ENCODE measurements at regions not wholly inside any gene's neighbourhood (a gene's known extent, or its start where the extent isn't known, plus 50 kb on each side); places are given as distances from the start of the nearest gene placed in this dataset.

DNA sequence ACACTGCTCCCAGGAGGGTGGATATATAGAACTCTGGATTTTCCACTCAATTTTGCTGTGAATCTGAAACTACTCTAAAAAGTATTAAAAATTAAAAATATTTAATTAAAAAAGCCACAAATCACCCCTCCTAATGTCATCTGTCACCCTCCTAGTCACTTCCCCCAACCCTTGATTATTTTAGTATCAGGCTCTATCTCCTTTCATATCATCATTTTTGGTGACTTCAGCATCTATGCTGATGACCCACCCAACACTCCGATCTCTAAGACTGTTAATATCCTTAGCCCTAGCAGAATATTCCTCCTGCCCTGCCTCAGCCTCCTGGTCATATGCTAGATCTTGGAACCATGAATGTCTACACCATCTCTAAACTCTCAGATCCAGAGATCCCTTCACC is 128.3 kb upstream of the SLC1A4 start:
- intact Hi-C loops (cut with micrococcal nuclease), result loop anchor here (5.0 kb wide), 2 partner anchors 94 to 109 kb away; no protein-coding TSS in a partner anchor
- Mint-ChIP-seq H3K4me3 (no peak overlapping the region), H3K27ac (no peak overlapping the region), H3K4me1 (ENCODE audit: low read depth) (no peaks in the 10 kb centered on the region), H3K9me3 (no peaks in the 10 kb centered on the region), H3K27me3 (peaks cover 7% of the 10 kb centered on the region), H3K36me3 (no peaks in the 10 kb centered on the region)
- POLR2A ChIA-PET, result no interaction called here
- no peak for DNase-seq
- CTCF ChIA-PET, result interaction anchor here (1.3 to 1.4 kb wide), 2 partner anchors 10 to 110 kb away, joined by 3 to 4 read pairs; no protein-coding TSS in a partner anchor

DNA sequence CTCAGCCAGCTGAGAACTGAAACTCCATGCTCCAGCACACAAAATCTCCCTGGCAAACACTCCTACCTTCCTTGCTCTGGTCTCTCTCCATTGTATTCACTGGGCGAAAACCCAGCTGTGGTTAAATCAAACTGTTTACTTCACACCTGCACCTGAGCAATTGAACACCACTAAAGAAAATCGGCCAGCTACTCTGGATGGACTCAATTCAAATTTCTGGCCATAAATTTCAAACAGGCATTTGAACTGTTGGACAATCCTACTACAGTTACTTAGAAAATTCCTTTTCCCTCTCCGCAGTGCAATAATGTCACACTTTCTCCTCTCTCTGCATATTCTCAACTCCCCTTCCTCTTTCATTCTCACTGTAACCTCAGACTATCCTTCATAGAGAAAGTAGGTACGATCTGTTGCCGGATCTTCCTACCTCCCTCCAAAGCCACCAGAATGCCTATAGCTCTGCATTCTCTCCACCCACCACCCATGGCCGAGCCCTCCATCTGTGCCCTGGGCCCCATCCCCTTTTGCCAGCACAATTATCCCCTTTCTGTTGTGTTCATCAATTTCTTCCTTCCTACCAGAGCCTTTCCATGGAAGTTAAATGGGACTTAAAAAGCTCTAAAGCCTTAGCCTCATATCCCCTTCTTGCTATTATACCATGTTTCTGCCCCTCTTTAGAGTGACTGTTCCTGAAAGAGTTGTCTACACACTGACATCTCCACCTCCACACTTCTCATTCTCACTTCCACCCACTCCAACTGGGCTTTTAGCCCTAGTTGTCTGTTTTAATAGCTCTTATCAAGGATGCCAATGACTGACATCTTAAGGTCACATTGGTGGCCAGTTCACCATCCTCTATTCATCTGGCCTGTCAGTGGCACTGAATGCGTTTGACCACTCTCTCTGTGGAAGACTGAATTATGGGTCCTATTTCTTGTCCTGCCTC is 127.5 kb upstream of the SLC1A4 start:
- Mint-ChIP-seq H3K36me3 (no peaks in the 10 kb centered on the region), H3K4me3 (no peak overlapping the region), H3K27me3 (peaks cover 11% of the 10 kb centered on the region), H3K4me1 (ENCODE audit: low read depth) (no peaks in the 10 kb centered on the region), H3K9me3 (no peaks in the 10 kb centered on the region), H3K27ac (no peak overlapping the region)
- intact Hi-C loops (cut with micrococcal nuclease), result loop anchor here (5.0 kb wide), 2 partner anchors 94 to 109 kb away; no protein-coding TSS in a partner anchor
- ChIA-PET CTCF (interaction anchor here (1.0 to 1.8 kb wide), 5 partner anchors 11 to 275 kb away, joined by 3 to 7 read pairs (median 4); no protein-coding TSS in a partner anchor), POLR2A (no interaction called here)
- no peak for DNase-seq

DNA sequence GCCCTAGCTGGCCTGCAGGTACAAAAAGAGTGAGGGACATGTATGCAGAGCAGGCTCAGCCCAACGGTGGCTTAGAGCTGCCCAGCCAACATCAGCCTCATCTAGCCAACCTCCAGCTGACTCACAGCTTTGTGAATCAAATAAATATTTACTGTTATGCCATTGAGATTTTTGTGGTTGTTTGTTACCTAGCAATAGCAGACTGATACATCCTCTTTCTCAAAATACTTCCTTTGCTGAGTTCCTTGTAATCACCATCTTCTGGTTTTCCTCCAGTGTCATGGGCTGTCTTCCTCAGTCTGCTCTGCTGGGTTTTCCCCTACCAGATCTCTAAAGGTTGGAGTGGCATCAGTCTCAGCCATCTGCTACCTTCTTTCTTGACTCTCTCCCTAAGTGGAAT is 126.6 kb upstream of the SLC1A4 start:
- H3K27me3 Mint-ChIP-seq, result peaks cover 12% of the 10 kb centered on the region
- no peaks in the 10 kb centered on the region for H3K36me3 Mint-ChIP-seq
- no peak overlapping the region for H3K4me3 Mint-ChIP-seq
- DNase-seq, result no peak
- H3K9me3 Mint-ChIP-seq, result no peaks in the 10 kb centered on the region
- intact Hi-C loops (cut with micrococcal nuclease), result loop anchor here (5.0 kb wide), 2 partner anchors 95 to 110 kb away; no protein-coding TSS in a partner anchor
- no peaks in the 10 kb centered on the region for H3K4me1 Mint-ChIP-seq (ENCODE audit: low read depth)
- H3K27ac Mint-ChIP-seq, result no peak overlapping the region
- CTCF ChIA-PET, result interaction anchor here (1.0 to 1.8 kb wide), 4 partner anchors 210 to 275 kb away, joined by 3 to 7 read pairs (median 4); no protein-coding TSS in a partner anchor
- POLR2A ChIA-PET, result no interaction called here

DNA sequence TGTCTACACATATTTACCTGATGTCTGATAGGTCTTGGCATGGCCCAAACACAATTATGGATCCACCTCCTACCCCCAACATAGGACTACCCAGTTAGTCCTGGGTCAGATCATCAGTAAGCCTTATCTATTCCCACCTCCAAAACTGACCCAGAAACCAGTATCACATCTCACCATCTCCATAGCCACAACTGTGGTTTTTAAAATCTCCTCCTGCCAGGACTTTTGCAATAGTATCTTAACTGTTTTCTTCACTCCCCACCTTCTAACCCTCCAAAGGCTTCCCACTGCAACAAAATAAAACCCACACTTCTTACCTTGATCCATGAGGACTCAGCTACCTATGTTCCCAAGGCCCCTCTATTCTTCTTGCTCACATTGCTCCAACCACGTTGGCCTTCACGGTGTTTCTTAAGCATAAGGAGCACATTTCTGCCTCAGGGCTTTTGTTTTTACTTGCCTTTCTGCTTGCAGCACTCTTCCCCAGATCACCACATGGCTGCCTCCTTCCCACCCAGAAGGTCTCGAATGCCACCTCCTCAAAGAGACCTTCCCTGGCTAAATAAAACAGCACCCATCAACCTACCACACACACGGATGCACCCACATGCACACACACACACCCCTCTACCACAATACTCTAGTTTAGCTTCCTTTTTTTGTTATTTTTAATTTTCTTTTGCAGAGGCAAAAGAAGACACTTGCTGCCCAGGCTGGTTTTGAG is 125.9 kb upstream of the SLC1A4 start:
- H3K4me3 Mint-ChIP-seq, result no peak overlapping the region
- no peak overlapping the region for H3K27ac Mint-ChIP-seq
- no peak for DNase-seq
- no peaks in the 10 kb centered on the region for H3K9me3 Mint-ChIP-seq
- no peaks in the 10 kb centered on the region for H3K4me1 Mint-ChIP-seq (ENCODE audit: low read depth)
- H3K36me3 Mint-ChIP-seq, result no peaks in the 10 kb centered on the region
- ChIA-PET CTCF (interaction anchor here (1.0 to 2.1 kb wide), 6 partner anchors 114 to 277 kb away, joined by 3 to 16 read pairs (median 6); no protein-coding TSS in a partner anchor), POLR2A (interaction anchor here (1.6 kb wide), 1 partner anchor 339 kb away, joined by 4 read pairs; no protein-coding TSS in a partner anchor)
- peaks cover 12% of the 10 kb centered on the region for H3K27me3 Mint-ChIP-seq
- intact Hi-C loops (cut with micrococcal nuclease), result loop anchor here (5.0 kb wide), 2 partner anchors 96 to 111 kb away; no protein-coding TSS in a partner anchor

DNA sequence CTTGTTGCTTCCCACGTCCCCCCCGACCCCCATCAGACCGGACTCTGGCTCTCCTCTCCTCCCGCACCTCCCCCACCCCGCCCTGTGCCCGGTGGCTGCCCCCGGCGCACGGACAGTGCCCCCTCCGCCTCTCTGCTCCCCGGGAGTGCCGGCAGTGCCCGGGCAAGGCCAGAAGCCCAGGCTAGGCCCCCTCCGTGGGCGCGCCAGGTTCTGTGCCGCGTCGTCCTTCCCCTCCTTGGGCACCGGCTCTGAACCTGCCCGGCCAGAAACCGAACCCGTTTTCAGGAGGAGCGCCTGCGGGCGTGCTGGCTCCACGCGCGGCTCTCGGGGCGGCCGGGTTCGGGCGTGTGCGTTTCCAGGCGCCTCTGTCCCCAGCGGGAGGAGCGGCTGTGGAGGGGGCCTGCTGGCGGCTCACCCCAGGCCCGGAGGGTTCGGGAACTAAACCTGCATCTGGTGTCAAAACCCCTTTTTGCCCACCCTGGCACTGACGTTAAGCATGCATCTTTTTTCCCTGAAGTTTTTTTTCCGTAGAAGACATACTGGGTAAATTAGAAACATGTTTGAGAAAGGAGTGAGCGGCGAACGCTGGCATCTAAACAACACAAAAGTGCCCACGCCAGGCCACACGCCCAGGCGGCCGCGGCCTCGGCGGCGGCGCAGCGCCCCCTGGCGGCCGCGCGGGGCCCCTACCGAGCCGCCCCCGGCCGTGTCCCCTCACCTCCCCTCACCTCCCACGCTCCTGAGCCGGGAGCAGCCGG is 123.9 kb upstream of the SLC1A4 start:
- H3K36me3 Mint-ChIP-seq, result no peaks in the 10 kb centered on the region
- CTCF ChIA-PET, result interaction anchor here (1.3 to 2.1 kb wide), 4 partner anchors 116 to 279 kb away, joined by 4 to 16 read pairs (median 9); partner anchors contain the start of gene SERTAD2
- POLR2A ChIA-PET, result no interaction called here
- no peaks in the 10 kb centered on the region for H3K9me3 Mint-ChIP-seq
- no peak overlapping the region for H3K27ac Mint-ChIP-seq
- H3K27me3 Mint-ChIP-seq, result peaks cover 5% of the 10 kb centered on the region
- H3K4me3 Mint-ChIP-seq, result peak overlapping the region; percentile 57
- intact Hi-C loops (cut with micrococcal nuclease), result loop anchor here (1.0 to 5.0 kb wide), 7 partner anchors 43 to 534 kb away; no protein-coding TSS in a partner anchor
- peak; percentile 72 for DNase-seq
- H3K4me1 Mint-ChIP-seq (ENCODE audit: low read depth), result no peaks in the 10 kb centered on the region

DNA sequence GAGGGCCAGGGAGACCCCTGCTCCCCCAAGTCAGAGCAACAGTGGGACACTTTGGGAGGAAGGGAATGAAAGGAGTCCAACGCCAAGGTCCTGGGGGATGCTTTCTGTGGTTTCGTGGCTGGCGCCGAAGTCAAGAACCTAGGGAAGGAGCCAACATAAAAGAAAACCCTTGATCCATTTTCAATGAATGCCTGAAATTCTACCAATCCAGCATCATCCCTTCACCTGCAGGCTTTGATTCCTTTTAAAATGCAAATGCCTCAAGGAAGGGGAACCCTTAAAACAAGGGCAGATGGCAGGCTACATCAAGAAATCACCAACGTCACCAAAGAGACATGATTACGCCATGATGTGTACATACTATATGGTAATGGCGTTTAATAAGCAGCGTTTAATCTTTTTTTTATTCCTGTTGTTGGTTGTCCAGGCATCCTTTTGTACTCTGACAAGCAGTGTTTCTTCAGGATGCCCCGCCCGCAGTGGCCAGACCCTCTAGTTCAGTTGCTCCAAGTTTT is 123.3 kb upstream of the SLC1A4 start:
- no peak overlapping the region for H3K4me3 Mint-ChIP-seq
- no peaks in the 10 kb centered on the region for H3K36me3 Mint-ChIP-seq
- no peak overlapping the region for H3K27ac Mint-ChIP-seq
- intact Hi-C loops (cut with micrococcal nuclease), result loop anchor here (1.0 to 5.0 kb wide), 7 partner anchors 44 to 535 kb away; no protein-coding TSS in a partner anchor
- ChIA-PET POLR2A (no interaction called here), CTCF (interaction anchor here (2.3 to 3.4 kb wide), 2 partner anchors 218 to 342 kb away, joined by 14 to 48 read pairs; partner anchors contain the start of gene AFTPH)
- peaks cover 5% of the 10 kb centered on the region for H3K27me3 Mint-ChIP-seq
- H3K9me3 Mint-ChIP-seq, result no peaks in the 10 kb centered on the region
- DNase-seq, result no peak
- no peaks in the 10 kb centered on the region for H3K4me1 Mint-ChIP-seq (ENCODE audit: low read depth)

DNA sequence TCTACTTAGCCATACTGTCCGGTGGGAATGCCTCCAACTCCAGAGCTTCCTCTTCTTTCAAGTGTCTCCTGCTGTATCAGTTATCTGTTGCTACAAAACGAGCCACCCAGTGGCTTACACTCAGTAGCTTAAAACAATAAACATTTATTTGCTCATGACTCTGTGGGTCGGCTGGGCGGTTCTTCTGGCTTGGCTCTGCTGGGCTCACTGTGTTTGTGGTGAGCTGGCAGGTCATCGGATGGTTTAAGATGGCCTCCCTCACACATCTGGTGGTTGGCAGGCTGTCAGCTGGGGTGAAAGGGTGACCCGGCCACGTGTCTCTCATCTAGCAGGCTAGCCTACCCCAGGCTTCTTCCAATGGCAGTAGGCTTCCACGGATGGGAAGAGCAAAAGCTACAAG is 122.4 kb upstream of the SLC1A4 start:
- ChIA-PET CTCF (interaction anchor here (0.8 to 3.5 kb wide), 13 partner anchors 9 to 536 kb away, joined by 3 to 48 read pairs (median 5); partner anchors contain the start of gene AFTPH), POLR2A (no interaction called here)
- no peak overlapping the region for H3K27ac Mint-ChIP-seq
- H3K4me1 Mint-ChIP-seq (ENCODE audit: low read depth), result no peaks in the 10 kb centered on the region
- intact Hi-C loops (cut with micrococcal nuclease), result loop anchor here (5.0 kb wide), 2 partner anchors 44 to 259 kb away; no protein-coding TSS in a partner anchor
- H3K36me3 Mint-ChIP-seq, result no peaks in the 10 kb centered on the region
- H3K9me3 Mint-ChIP-seq, result no peaks in the 10 kb centered on the region
- no peak for DNase-seq
- H3K4me3 Mint-ChIP-seq, result no peak overlapping the region
- peaks cover 5% of the 10 kb centered on the region for H3K27me3 Mint-ChIP-seq

DNA sequence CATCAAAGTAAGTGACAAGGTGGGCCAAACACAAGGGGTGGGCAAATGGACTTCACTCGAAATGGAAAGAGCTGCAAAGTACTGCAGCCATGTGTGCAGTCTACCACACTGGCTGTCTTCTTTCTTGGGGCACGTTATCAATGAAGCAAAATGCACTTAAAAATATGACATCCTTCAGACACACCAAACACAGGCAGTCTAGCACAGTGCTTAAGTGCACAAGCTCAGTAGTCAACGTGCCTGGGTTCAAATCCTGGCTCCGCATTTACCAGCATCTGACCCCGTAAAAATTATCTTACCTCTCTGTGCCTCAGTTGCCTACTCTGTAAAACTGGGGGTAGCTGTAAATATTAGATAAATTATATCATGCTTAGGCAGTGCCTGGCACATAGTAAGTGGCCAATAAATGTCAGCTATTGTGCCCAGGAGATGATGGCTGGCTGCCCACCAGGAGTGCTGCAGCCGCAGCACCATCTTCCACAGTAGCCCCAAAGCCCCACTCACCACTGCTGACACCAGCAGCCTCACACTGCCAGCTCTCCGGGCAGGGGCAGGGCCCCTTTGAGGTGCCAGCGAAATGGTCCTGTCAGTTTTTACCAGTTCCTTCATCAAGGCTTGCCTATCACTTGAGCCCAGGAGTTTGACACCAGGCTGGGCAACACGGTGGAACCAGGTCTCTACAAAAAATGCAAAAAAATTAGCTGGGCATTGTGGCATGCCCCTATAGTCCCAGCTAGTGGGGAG is 121.8 kb upstream of the SLC1A4 start:
- no peak for DNase-seq
- Mint-ChIP-seq H3K27me3 (peaks cover 5% of the 10 kb centered on the region), H3K27ac (no peak overlapping the region), H3K9me3 (no peaks in the 10 kb centered on the region), H3K36me3 (no peaks in the 10 kb centered on the region), H3K4me3 (no peak overlapping the region), H3K4me1 (ENCODE audit: low read depth) (no peaks in the 10 kb centered on the region)
- intact Hi-C loops (cut with micrococcal nuclease), result loop anchor here (5.0 kb wide), 2 partner anchors 45 to 260 kb away; no protein-coding TSS in a partner anchor
- POLR2A ChIA-PET, result no interaction called here
- CTCF ChIA-PET, result interaction anchor here (0.8 to 3.5 kb wide), 14 partner anchors 8 to 539 kb away, joined by 3 to 48 read pairs (median 6); partner anchors contain the start of gene AFTPH

DNA sequence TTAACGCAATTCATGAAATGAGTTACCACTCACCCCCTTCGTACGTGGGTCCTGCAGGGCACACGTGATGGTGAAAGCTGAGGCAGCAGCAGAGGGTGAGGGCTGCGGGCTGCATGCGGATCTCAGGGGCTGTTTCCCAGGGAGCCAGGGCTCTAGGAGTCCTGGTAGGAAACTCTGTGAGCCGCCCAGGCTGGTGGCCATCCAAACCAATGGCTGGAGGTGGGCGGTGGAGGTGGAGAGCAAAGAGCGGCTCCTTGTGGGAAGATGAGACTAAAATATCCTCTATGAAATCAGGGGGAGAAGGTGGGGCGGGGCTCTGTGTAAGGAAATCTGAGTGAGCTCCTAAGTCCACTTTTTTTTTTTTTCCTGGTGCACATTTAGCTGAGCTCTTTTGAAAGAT is 120.1 kb upstream of the SLC1A4 start:
- Mint-ChIP-seq H3K36me3 (no peaks in the 10 kb centered on the region), H3K27me3 (peaks cover 5% of the 10 kb centered on the region), H3K4me1 (ENCODE audit: low read depth) (peaks cover 7% of the 10 kb centered on the region), H3K4me3 (no peak overlapping the region), H3K9me3 (no peaks in the 10 kb centered on the region), H3K27ac (no peak overlapping the region)
- DNase-seq, result no peak
- intact Hi-C loops (cut with micrococcal nuclease), result loop anchor here (5.0 kb wide), 2 partner anchors 47 to 262 kb away; no protein-coding TSS in a partner anchor
- CTCF ChIA-PET, result interaction anchor here (1.0 to 3.5 kb wide), 7 partner anchors 221 to 541 kb away, joined by 3 to 48 read pairs (median 6); partner anchors contain the start of gene AFTPH
- POLR2A ChIA-PET, result no interaction called here

DNA sequence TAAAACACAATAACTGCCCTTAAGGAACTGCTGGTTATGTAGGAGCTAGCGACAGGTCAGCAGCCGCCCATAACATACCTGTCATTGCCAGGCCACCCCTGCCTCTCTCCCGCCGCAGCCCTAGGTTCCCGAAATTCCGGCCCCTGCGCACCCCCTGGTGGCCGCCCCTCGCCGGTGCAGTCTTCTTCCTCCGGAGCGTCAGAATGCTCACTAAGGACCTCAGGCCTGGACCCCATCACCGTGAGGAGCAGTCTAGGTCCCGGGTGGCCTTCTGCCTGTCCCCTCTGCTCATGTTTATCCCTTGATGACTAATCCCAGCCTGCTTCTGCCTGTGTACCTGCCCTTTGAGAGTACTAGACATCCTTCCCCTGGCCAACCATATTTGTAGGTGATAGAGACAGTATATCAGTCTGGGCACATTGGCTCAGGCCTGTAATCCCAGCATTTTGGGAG is 115.7 kb upstream of the SLC1A4 start:
- Mint-ChIP-seq H3K4me3 (peak overlapping the region; percentile 23), H3K27me3 (peaks cover 2% of the 10 kb centered on the region), H3K9me3 (no peaks in the 10 kb centered on the region), H3K4me1 (ENCODE audit: low read depth) (peaks cover 7% of the 10 kb centered on the region), H3K36me3 (no peaks in the 10 kb centered on the region), H3K27ac (no peak overlapping the region)
- POLR2A ChIA-PET, result no interaction called here
- intact Hi-C loops (cut with micrococcal nuclease), result loop anchor here (1.0 to 10.0 kb wide), 4 partner anchors 286 to 809 kb away; no protein-coding TSS in a partner anchor
- peak; percentile 89 for DNase-seq
- CTCF ChIA-PET, result interaction anchor here (0.7 to 3.1 kb wide), 18 partner anchors 10 to 542 kb away, joined by 3 to 19 read pairs (median 4); partner anchors contain the start of gene AFTPH

Measured in activated CD4-positive, alpha-beta memory T cell treated with anti-CD3 and anti-CD28 coated beads for 36 hours (primary cell).